Femur (tissue), 1 donor: ENCODE measurements at regions not wholly inside any gene's neighbourhood (a gene's known extent, or its start where the extent isn't known, plus 50 kb on each side); places are given as distances from the start of the nearest gene placed in this dataset.
"Not testable (repeated sequence)": the region's sequence is repeated elsewhere in the genome, so short reads cannot be mapped to it uniquely, and the experiment has no call there.

Experiments used
- DNase-seq: peaks from one replicate; pipeline ENCODE4 v3.0.0-alpha.2; 2017

DNA sequence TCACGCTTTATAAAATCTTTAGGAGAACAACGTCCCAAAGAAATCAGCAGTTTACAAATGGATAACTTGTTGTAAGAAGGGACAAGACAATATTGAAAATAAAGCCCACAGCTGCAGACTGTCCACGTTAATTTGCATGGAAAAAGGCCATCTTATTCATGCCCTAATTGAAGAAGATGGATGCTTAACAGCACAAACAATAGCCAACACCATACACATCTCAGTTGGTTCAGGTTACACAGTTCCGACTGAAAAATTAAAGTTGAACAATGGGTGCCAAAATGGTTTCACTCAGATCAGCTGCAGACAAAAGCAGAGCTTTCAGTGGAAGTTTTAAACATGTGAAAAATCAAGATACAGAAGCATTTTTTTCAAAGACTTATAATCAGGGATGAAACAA is 314.2 kb downstream of the RAB38 start:
- no peak for DNase-seq

DNA sequence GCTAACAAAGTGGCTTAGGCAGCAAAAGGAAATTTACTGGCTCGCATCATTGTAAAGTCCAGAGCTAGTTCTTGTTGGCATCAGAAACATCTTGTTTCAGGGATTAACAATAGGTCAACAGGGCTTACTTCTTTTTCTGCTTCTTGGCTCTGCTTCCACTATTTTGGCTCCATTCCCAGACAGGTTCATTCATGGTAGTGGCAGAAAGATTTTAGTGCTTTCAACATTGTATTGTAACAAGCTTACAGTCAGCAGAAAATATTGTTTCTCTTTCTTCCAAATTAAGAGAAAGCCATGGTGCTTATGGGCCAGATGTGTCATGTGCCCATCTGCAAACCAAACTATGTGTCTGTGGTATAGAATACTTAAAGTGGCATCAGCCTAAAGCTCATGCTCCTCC is 315.6 kb downstream of the RAB38 start:
- no peak for DNase-seq

DNA sequence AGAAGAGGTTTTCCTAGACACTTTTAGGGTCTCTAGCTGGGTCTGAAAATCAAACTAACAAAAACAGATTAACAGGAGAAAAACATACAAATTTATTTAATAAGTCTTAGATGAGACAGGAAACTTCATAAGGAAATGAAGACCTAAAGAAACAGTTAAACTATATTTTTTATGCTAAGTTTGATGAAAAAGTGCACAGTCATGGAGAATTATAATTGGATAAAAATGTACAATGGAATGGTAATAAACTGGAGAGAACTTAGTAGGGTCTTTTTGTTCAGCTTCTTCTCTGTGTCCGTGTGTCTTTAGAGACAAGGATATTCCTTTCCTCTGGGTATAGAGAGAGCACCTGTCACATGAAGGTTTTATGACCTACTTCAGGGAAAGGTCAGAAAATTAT is 323.4 kb downstream of the RAB38 start:
- no peak for DNase-seq

DNA sequence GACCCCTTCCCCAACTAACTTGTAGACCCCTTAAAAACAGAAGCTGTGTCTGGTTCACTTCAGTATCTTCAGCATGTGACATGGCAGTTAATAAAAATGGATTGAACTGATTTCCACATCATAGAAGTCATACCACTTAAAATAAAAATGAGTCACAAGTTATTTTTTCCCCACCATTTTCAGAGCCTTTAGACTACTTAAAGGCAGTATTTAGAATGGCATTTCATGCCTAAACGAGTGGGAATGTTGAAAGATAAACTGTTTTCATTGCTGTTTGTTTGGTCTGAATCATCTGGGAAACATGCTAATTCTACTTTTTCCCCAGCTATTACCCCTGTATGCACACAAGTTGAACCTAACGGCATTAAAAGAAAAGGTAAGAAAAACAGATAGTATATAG is 324.0 kb downstream of the RAB38 start:
- no peak for DNase-seq

DNA sequence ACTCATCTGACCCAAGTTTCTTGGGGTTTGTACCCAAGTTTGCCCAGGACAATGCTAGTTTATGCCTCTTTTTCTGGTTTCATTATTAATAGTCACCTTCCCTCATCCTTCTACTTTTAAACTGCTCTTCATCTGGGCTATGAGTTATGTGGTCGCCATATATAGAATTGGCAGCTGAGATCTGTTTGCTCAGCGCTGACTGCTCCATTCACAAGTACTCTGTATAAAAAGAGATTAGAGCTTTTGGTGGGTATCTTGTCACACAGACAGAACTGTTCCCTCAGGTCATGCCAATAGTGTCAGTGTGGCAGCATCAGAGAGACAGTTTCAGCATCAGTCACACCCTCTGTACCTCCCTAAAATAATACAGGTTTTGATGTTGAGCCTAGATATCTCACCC is 326.0 kb downstream of the RAB38 start:
- no peak for DNase-seq

DNA sequence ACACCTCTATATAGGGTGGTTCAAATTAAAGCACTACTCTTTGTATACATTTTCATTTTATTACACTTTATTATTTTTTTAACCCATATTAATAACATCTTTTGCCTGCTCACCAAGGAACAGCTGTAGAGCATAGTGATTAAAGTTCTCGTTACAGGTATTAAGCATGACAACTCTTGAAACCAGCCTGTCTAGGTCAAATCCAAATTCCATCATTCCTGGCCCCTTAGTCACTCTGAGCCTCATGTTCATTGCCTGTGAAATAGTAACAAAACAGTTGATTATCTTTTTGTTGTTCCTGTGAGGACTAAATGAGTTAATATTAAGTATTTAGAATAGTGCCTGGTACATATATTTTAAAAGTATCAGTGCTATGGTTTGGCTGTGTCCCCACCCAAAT is 334.5 kb downstream of the RAB38 start:
- DNase-seq, result no peak

DNA sequence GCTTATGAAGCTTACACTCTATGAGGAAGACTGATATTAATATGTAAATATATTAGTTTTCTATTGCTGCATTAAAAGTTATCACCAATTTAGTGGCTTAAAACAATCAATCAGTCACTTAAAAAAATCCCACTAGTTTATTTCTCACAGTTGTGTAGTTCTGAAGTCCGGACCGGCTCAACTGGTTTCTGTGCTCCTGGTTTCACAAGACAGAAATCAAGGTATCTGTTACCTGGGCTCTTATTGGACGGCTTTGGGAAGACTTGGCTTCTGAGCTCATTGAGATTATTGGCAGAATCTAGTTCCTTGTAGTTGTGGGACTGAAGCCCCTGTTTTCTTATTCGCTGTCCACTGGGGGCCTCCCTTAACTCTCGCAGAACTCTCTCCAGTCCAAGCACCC is 343.0 kb downstream of the RAB38 start:
- no peak for DNase-seq

DNA sequence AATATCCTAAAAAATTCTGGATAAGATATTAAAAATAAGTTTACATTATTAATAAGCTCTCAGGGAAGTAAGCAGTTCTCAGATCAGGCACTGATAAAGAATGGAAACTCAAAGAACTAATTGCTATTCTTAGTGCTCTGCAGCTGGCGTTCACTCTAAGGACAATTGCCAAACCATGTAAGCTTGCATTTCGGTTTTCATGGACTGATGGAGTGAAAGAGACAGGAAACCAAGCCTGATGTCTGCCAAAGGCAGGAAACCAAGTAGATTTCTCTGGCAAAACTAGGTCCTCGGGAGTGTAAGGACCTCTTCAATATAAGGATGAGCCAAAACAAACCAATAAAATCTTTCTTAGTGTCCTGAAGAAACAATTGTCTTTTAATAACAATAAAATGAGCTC is 355.2 kb downstream of the RAB38 start:
- peak; percentile 53 for DNase-seq

DNA sequence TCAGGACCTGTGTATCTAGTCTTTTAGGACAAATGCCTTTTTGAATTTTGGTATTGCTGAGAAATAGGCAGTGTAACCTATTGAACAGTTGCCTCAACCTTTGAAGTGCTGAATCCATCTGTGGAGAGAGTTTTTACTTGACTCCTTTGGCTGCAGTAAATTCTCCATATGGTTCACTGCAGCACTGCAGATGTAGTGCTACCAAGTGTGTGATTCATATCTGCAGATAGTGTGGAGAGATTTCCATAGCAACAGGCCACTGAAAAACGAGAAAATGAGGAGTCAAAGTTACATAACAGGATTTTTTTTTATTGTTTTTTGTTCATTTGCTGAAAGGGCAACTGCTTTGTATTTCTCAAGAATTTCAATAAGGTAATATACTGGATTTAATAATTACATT is 356.1 kb downstream of the RAB38 start:
- no peak for DNase-seq

DNA sequence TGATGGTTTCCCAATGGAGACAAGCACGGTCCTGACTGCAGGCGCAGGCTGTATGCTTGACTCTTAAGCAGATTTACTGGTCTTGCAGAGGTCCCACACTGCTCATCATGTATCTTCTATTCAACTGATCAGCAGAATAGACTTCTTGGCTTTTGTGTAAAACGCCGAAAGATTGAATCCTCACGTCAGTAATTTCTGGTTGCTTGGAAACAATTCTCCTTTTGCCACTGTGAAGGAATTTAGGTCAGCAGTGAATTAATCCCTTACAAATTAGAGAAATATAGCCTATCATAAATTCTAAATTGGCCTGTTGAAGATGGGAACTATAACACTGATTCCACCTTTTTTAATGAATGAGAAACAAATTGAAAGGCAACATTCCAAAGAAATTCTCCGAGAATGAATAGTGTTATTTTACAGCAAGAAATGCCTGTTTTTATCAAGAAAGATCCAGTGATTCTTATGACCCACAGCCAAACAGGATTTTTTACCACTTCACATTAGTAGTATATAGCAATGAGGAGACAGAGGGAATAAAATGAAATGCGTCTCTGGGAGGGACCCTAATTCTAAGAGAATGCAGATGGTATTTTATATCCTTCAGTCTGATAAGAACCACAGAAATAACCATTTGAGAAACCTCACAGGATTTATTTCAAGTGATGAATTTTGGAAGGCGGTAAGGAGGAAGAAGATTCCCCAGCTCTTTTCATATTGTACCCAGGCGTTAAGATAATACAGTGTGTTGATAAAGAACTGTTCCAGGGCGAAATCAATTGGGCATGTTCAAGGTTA is 362.5 kb downstream of the RAB38 start:
- DNase-seq, result no peak

DNA sequence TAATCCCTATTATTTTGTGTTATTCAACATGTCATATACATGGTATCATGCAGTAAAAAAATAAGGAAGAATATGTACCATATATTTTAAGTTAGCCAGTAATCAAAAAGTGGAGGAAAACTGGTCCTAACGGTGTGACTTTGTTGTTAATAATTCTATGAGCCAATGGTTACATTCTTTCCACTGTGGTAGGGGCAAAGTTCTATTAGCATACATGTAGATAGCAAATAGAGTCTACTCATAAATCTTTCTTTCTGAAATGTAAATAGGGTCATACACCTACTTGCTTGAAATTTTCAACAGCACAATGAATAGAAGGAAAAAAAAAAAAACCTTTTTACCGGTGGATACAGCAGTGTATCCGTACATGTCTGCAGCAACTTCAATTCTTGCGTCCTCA is 364.8 kb downstream of the RAB38 start:
- no peak for DNase-seq

DNA sequence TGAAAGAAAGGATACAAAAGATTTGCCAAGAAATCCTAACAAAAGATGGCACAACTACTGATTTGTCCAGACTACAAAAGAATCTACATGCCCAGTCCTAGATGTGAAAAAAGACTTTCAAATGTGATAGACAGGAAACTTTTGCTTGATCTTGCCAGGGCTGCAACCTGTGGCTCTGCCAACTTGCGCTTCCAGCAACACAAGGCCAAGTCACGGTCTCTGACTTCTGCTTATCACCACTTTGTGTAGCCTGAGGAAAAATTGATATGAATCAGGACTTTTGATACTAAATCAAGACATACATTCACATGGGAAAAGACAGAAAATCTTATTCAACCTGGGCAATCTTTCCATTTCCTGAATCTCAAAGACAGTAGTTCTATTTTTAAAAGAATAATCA is 366.0 kb downstream of the RAB38 start:
- no peak for DNase-seq

DNA sequence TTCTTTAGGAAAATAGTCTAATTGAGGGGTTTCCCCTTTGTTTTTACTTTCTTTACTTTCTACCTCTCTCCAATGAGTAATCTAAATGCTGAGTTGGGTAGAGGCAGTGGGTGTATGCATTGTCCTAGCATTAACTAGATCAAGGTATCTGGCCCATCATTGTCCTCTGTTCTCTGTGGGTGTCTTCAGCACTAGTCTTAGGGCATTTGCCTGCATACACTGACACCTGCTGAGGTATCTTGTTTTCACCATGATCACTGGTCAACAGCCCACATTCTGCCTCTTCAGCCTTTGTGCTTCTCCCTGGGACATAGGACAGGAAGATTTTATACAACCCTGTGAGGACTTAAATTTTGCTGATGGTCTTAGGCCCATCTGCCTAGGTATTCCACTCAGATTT is 371.1 kb downstream of the RAB38 start:
- DNase-seq, result no peak

DNA sequence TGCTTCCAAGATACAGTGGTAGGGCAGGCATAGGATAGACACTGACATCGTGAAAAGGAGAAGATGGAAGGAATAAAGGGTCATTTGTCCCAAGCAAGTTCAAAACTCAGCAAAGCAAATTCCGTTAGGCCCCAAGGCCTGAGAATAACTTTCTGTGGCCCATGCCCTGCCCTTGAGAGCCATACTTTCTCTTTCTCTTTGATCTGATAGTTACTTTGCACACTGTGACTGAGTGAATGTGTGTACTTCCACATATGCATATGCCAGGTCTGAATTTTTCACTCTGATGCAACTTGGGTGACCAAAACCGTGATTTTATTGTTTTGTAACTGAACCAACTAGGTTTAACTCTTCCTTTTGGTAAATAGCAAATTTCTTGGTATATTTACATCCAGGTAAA is 371.5 kb downstream of the RAB38 start:
- no peak for DNase-seq

DNA sequence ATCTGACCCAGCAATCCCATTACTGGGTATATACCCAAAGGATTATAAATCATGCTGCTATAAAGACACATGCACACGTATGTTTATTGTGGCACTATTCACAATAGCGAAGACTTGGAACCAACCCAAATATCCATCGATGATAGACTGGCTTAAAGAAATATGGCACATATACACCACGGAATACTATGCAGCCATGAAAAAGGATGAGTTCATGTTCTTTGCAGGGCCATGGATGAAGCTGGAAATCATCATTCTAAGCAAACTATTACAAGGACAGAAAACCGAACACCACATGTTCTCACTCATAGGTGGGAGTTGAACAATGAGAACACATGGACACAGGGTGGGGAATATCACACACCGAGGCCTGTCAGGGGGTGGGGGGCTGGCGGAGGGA is 390.4 kb downstream of the RAB38 start:
- DNase-seq, result not testable (repeated sequence)

DNA sequence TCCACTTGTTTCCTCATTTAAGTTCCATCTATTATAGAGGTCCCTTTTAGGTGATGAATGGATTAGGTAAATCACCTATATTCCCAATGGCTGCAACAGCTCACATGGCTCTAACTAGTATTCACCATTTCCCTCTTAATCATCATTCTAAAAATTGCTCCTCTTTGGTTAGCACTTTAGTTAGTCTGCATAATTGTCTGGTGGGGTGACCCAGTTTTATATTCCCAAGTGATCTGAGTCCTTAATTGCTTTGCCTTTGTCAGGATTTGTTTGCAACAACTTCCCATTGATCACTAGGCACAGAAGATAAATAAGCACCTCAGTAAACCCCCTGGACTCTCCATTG is 395.2 kb downstream of the RAB38 start:
- no peak for DNase-seq

DNA sequence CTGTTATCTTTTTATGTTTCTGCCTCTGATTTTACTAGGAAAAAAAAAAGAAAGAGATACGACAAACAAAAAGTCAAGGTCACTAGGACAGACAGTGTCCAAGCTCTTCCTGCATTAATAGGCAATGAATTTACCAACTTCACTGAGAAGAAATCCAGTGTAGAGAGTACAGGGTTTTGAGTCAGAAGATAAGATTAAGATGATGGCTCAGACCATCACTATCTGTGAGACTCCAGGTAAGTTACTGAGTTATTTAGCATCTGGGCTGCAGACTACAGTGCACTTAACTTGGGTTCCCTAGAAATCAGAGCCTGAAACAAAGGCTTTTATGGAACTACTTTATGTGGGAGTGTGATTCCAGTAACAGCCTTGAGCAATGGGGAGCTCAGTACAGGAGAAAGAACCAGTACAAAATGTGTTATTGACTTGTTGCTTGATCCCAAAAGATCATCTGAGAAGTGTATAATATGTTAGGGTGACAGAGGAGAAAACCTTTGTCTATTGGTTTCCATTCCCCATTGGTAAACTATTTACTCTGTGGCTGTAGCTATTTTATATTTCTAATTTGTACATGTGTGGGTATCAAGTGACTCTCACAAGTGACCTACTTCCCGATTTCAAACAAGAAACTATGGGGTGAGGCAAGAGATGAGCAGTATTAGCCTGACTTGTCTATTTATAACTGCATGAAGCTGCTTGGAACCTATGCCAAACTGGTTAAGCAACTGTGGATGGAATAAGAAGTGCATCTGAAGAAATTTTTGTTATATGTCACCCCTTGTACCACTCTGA is 395.8 kb downstream of the RAB38 start:
- no peak for DNase-seq

DNA sequence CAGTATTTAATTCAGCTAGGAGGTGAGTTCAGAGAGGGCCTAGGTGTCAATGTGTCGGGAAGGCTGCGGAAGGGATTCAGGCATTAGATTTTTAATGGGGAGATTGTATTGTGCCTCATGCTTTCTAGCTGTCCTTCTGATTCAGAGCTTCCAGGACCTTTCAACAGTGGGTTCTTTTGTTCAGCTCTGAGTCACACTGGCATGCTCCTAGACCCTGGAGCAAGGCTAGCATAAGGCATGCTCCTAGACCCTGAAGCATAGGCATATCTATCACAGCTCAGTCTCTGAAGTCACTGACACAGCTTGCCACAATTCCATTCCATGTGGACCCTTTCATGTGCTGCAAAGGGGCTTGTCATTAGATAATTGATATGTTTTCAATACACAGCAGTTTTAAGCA is 396.9 kb downstream of the RAB38 start:
- no peak for DNase-seq

DNA sequence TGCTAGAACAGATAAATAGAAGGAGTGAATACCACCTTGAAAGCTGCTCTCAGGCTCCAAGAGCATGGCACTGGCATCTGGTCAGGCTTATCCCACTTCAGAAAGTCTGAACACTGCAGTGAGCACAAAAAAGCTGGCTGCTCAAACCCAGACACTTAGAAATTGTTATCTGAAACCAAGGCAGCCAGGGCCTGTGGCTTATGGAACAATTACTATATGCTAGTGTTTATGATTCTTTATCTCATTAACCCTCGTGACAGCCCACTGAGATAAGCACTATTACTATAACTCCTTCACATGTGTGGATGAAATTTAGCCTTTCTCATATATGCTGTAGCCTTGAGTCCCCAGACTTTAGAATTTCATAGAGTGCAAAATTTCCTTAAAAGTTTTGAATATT is 400.2 kb downstream of the RAB38 start:
- DNase-seq, result no peak

DNA sequence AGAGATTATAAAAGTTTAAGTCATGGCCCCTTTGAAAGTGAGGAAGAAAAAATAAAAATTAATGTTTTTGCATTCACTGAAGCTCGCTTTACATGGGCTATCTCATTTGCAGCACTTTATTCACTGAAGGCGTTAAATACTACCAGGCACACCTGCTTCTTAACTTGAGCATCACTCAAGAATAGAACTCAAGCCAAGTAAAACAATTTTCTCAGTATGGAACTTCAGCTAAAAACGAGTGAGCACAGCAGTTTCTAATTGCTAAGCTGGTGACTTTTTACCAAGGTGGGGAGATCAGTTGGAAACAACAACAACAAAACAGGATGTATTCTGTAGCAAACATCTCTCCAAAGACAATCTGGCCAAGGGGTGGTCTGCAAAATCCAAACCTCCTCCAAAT is 405.6 kb downstream of the RAB38 start:
- no peak for DNase-seq

DNA sequence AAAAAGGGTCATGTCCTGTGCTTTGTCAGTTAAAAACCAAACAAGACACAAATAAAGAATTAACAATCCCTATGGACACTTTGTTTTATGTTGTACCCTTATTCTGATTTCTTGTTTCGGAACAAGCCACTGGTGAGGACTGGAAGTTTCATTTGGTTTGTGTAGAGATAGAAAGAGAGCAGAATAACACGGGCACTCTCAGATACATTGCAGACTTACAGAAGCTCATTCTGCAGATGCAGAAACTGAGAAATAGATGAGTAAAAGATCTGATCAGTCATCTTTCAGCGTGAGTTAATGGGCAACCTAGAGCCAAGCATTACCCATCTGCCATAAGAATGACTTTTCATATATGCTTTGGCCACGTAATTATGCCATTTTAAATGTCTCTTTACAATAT is 407.6 kb downstream of the RAB38 start:
- no peak for DNase-seq

DNA sequence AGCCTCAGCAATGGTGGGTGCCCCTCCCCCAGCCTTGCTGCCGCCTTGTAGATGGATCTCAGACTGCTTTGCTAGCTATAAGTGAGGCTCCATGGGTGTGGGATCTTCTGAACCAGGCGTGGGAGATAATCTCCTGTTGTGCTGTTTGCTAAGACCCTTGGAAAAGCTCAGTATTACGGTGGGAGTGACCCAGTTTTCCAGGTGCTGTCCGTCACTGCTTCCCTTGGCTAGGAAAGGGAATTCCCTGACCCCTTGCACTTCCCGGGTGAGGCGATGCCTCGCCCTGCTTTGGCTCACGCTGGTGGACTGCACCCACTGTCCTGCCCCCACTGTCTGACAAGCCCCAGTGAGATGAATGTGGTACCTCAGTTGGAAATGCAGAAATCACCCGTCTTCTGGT is 411.2 kb downstream of the RAB38 start:
- DNase-seq, result not testable (repeated sequence)

DNA sequence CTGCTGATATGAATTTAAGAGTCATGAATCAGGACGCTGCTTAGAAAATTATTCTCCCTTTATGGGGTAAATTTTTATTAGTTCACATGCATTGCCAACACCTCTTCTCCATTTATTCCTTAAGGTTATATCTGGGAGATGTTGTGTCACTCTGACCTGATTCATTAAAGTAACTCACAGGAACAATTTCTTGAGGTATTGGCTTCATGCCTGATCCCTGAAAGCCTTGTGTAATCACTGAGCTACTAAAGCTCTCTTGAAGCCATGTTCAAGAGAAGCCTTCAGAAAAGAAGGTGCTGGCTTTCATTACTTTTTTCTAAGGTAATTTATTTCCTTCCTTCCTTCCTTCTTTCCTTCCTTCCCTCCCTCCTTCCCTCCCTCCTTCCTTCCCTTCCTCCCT is 420.6 kb downstream of the RAB38 start:
- DNase-seq, result no peak

DNA sequence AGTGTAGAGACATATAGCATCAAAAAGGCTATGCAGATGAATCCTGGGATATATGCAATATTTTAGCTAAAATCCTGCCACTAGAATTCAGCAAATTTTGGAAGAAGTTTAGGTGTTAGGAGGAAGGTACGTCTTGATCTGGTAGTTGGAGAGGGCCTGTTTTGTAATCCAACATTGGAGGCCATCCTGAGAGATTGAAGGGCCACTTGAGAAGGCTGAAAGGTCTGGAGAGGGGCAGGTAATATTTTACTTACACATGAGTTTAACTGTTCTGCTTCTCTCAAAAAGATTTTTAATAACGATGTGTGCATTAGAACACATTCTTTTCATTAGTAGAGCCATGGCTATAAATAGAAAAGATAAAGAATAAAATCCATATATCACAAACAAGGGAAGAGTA is 422.1 kb downstream of the RAB38 start:
- DNase-seq, result no peak

DNA sequence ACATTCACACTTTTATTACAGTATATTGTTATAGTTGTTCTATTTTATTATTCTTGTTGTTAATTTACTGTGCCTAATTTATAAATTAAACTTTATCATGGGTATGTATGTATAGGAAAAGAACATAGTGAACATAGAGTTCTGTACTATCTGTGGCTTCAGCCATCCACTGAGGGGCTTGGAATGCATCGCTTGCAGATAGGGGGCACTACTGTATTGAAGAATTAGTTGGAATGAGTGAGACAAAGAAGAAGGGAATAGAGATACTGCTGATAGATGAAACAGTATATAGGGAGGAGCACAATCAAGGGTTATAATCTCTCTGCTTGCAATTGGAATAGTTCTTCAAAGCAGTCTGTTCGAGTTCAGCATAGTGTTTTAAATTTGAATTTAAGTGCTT is 432.2 kb downstream of the RAB38 start:
- DNase-seq, result no peak
